SKM-1 treated with dmso at 0.1 percent for 144 hours (cell line): ENCODE measurements at regions not wholly inside any gene's neighbourhood (a gene's known extent, or its start where the extent isn't known, plus 50 kb on each side); places are given as distances from the start of the nearest gene placed in this dataset.
"Not testable (repeated sequence)": the region's sequence is repeated elsewhere in the genome, so short reads cannot be mapped to it uniquely, and the experiment has no call there.

ENCODE experiments used
- DNase-seq: peaks from one replicate; lab custom pipeline; 2025; ENCODE audit not compliant: unreplicated experiment; lab: John Stamatoyannopoulos, UW

- not testable (repeated sequence) for DNase-seq
These were observed 1378.7 kb downstream of the FSCB start for GRCh38 chr14:43128429-43128828.

GRCh38 chr14:43127874-43128273 lies 1379.2 kb downstream of the FSCB start:
- not testable (repeated sequence) for DNase-seq

GRCh38 chr14:43123544-43123943 lies 1383.5 kb downstream of the FSCB start:
- no peak for DNase-seq

- DNase-seq, result no peak
These were observed 1387.4 kb downstream of the FSCB start for GRCh38 chr14:43119672-43120071.

GRCh38 chr14:43116341-43116740 lies 1390.7 kb downstream of the FSCB start:
- no peak for DNase-seq

GRCh38 chr14:43105305-43105704 lies 1401.8 kb downstream of the FSCB start:
- DNase-seq, result no peak

GRCh38 chr14:43090380-43090779 lies 1416.7 kb downstream of the FSCB start:
- no peak for DNase-seq

GRCh38 chr14:43087666-43088065 lies 1419.4 kb downstream of the FSCB start:
- no peak for DNase-seq

GRCh38 chr14:43085819-43086218 lies 1421.3 kb downstream of the FSCB start:
- no peak for DNase-seq

GRCh38 chr14:43067372-43067771 lies 1439.7 kb downstream of the FSCB start:
- DNase-seq, result not testable (repeated sequence)

- no peak for DNase-seq
These were observed 1449.4 kb downstream of the LRFN5 start for GRCh38 chr14:43056106-43056505.

- no peak for DNase-seq
These were observed 1446.2 kb downstream of the LRFN5 start for GRCh38 chr14:43052897-43053296.

GRCh38 chr14:43043850-43044249 lies 1437.2 kb downstream of the LRFN5 start:
- DNase-seq, result no peak

- no peak for DNase-seq
These were observed 1435.7 kb downstream of the LRFN5 start for GRCh38 chr14:43042408-43042807.

- DNase-seq, result no peak
These were observed 1435.3 kb downstream of the LRFN5 start for GRCh38 chr14:43041976-43042375.

- no peak for DNase-seq
These were observed 1434.5 kb downstream of the LRFN5 start for GRCh38 chr14:43041207-43041606.

GRCh38 chr14:43039881-43040280 lies 1433.2 kb downstream of the LRFN5 start:
- no peak for DNase-seq

- DNase-seq, result no peak
These were observed 1424.9 kb downstream of the LRFN5 start for GRCh38 chr14:43031598-43031997.

- no peak for DNase-seq
These were observed 1415.6 kb downstream of the LRFN5 start for GRCh38 chr14:43022094-43022800.

GRCh38 chr14:43019826-43020225 lies 1413.2 kb downstream of the LRFN5 start:
- DNase-seq, result no peak

GRCh38 chr14:43014338-43014737 lies 1407.7 kb downstream of the LRFN5 start:
- no peak for DNase-seq

GRCh38 chr14:43012817-43013216 lies 1406.1 kb downstream of the LRFN5 start:
- no peak for DNase-seq

- DNase-seq, result no peak
These were observed 1399.1 kb downstream of the LRFN5 start for GRCh38 chr14:43005807-43006206.
